NCI-H1105 treated with DMSO at 0.1 percent for 48 hours (cell line): ENCODE measurements at regions not wholly inside any gene's neighbourhood (a gene's known extent, or its start where the extent isn't known, plus 50 kb on each side); places are given as distances from the start of the nearest gene placed in this dataset.
"Not testable (repeated sequence)": the region's sequence is repeated elsewhere in the genome, so short reads cannot be mapped to it uniquely, and the experiment has no call there.

Experiments
- DNase-seq: peaks from one replicate; lab custom pipeline; 2025; lab: John Stamatoyannopoulos, UW

GRCh38 chr6:163765335-163765734 lies 350.8 kb downstream of the QKI start:
- DNase-seq, result no peak

GRCh38 chr6:163764565-163764964 lies 350.0 kb downstream of the QKI start:
- no peak for DNase-seq

- no peak for DNase-seq
These were observed 347.0 kb downstream of the QKI start for GRCh38 chr6:163761481-163761880.

- DNase-seq, result no peak
These were observed 346.3 kb downstream of the QKI start for GRCh38 chr6:163760860-163761259.

GRCh38 chr6:163759542-163759941 lies 345.0 kb downstream of the QKI start:
- DNase-seq, result no peak

GRCh38 chr6:163757520-163757919 lies 343.0 kb downstream of the QKI start:
- no peak for DNase-seq

- DNase-seq, result no peak
These were observed 341.6 kb downstream of the QKI start for GRCh38 chr6:163756079-163756478.

- no peak for DNase-seq
These were observed 340.3 kb downstream of the QKI start for GRCh38 chr6:163754866-163755265.

- no peak for DNase-seq
These were observed 338.9 kb downstream of the QKI start for GRCh38 chr6:163753430-163753829.

GRCh38 chr6:163752446-163752845 lies 337.9 kb downstream of the QKI start:
- no peak for DNase-seq

- no peak for DNase-seq
These were observed 336.6 kb downstream of the QKI start for GRCh38 chr6:163751032-163751525.

GRCh38 chr6:163750431-163751031 lies 336.0 kb downstream of the QKI start:
- no peak for DNase-seq

- no peak for DNase-seq
These were observed 334.4 kb downstream of the QKI start for GRCh38 chr6:163748886-163749285.

- DNase-seq, result no peak
These were observed 333.5 kb downstream of the QKI start for GRCh38 chr6:163748036-163748435.

- not testable (repeated sequence) for DNase-seq
These were observed 332.5 kb downstream of the QKI start for GRCh38 chr6:163747058-163747457.

- no peak for DNase-seq
These were observed 331.2 kb downstream of the QKI start for GRCh38 chr6:163745536-163746400.

GRCh38 chr6:163744256-163744925 lies 329.9 kb downstream of the QKI start:
- no peak for DNase-seq

GRCh38 chr6:163743796-163744195 lies 329.3 kb downstream of the QKI start:
- no peak for DNase-seq

GRCh38 chr6:163741743-163742363 lies 327.3 kb downstream of the QKI start:
- DNase-seq, result peak; percentile 37

- no peak for DNase-seq
These were observed 326.8 kb downstream of the QKI start for GRCh38 chr6:163741342-163741741.

- DNase-seq, result no peak
These were observed 325.4 kb downstream of the QKI start for GRCh38 chr6:163739966-163740365.

- no peak for DNase-seq
These were observed 324.8 kb downstream of the QKI start for GRCh38 chr6:163739408-163739725.
